Keratinocyte (primary cell): ENCODE measurements at regions not wholly inside any gene's neighbourhood (a gene's known extent, or its start where the extent isn't known, plus 50 kb on each side); places are given as distances from the start of the nearest gene placed in this dataset.

Experiments
- EZH2 ChIP-seq: IDR thresholded peaks from one replicate; pipeline ENCODE4 v1.6.1; 2012; ENCODE audit warnings: inconsistent platforms, mild to moderate bottlenecking, low read length, moderate library complexity
- TF ChIP-seq, protein P1 (sequence below), 3 experiments: IDR thresholded peaks in 1 of 3; conservative IDR thresholded peaks in 1 of 3; optimal IDR thresholded peaks in 1 of 3; 2 replicates in 2 of 3; 3 replicates in 1 of 3; pipeline versions ENCODE3 to v1.5.1; 2011; ENCODE audit warnings: low read length in 3 of 3, mild to moderate bottlenecking in 3 of 3, moderate library complexity in 2 of 3, control low read depth in 1 of 3, inconsistent platforms in 1 of 3; ENCODE audit not compliant: insufficient read depth in 2 of 3; ENCODE audit errors: extremely low read depth in 1 of 3

DNA sequence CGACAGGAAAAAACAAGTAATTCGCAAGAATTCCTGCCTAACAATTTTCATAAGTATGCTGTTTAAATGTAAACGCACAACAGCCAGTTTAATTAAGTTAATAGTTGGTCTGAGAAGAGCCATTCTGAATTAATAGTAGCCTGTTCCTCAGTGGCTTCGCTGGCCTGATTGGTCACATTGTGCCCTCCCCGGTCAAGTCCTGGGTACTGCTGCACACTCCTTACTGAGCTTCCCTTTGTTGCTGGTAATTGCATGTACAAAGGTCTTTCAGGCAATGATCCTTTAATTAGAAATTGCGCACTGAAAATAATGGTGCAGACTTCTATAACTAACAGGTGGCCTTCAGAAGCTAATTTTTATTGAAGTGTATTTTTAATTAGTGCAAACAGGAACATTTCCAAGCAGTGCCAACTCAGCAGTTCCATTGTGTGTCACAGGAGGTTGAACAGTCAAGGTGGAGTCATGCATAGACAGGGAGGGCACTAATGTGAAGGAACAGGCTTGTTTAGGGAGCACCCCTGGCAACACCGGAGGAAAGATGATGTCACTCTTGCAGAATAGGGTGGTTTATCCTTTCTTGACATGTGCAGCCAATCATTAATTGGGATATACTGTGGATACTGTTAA lies 92.6 kb upstream of the SLC22A23 start:
- TF ChIP-seq, protein P1, sequence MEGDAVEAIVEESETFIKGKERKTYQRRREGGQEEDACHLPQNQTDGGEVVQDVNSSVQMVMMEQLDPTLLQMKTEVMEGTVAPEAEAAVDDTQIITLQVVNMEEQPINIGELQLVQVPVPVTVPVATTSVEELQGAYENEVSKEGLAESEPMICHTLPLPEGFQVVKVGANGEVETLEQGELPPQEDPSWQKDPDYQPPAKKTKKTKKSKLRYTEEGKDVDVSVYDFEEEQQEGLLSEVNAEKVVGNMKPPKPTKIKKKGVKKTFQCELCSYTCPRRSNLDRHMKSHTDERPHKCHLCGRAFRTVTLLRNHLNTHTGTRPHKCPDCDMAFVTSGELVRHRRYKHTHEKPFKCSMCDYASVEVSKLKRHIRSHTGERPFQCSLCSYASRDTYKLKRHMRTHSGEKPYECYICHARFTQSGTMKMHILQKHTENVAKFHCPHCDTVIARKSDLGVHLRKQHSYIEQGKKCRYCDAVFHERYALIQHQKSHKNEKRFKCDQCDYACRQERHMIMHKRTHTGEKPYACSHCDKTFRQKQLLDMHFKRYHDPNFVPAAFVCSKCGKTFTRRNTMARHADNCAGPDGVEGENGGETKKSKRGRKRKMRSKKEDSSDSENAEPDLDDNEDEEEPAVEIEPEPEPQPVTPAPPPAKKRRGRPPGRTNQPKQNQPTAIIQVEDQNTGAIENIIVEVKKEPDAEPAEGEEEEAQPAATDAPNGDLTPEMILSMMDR (optimal IDR thresholded peaks at IDR 0.05 in 1 of 3, IDR thresholded peaks at IDR 0.05 in 1 of 3, conservative IDR thresholded peaks at IDR 0.05 in 1 of 3; ENCODE audit: extremely low read depth in 1 of 3, insufficient read depth in 2 of 3, low read length in 3 of 3), result no peak
- no peak for TF ChIP-seq EZH2
